H1 (cell line): ENCODE measurements at regions not wholly inside any gene's neighbourhood (a gene's known extent, or its start where the extent isn't known, plus 50 kb on each side); places are given as distances from the start of the nearest gene placed in this dataset.

Experiments used
- CHD7 ChIP-seq: fragments of 300-600 bp; sonication (generic); IDR thresholded peaks from 2 replicates; pipeline ENCODE4 v1.7.1; 2012; ENCODE audit warnings: low read length, moderate library complexity, mild to moderate bottlenecking, inconsistent platforms; ENCODE audit not compliant: insufficient replicate concordance
- CTCF ChIP-seq, 3 experiments: IDR thresholded peaks; 1 replicate in 2 of 3; 2 replicates in 1 of 3; pipeline versions ENCODE4 v1.5.1 to v1.6.1; 2011; ENCODE audit warnings: low read length in 3 of 3, mild to moderate bottlenecking in 3 of 3, inconsistent platforms in 2 of 3, low read depth in 1 of 3, moderate library complexity in 1 of 3; ENCODE audit not compliant: insufficient read depth in 1 of 3; ENCODE audit errors: control extremely low read depth in 1 of 3
- EGR1 ChIP-seq: IDR thresholded peaks from 2 replicates; pipeline ENCODE4 v1.6.1; 2011; ENCODE audit warnings: low read depth, low read length, borderline replicate concordance
- TAF7 ChIP-seq: optimal IDR thresholded peaks from 2 replicates; pipeline ENCODE3; 2011; ENCODE audit warnings: low read depth, mild to moderate bottlenecking, inconsistent platforms, low read length, moderate library complexity, borderline replicate concordance
- USF2 ChIP-seq: IDR thresholded peaks from 2 replicates; pipeline ENCODE4 v1.6.1; 2011; ENCODE audit warnings: low read length, improper control_type of control experiment

- TF ChIP-seq CTCF (IDR thresholded peaks at IDR 0.05; ENCODE audit: control extremely low read depth in 1 of 3, insufficient read depth in 1 of 3, low read depth in 1 of 3, low read length in 3 of 3) = no peak
- no peak for TF ChIP-seq CHD7
- TF ChIP-seq TAF7 = no peak
- no peak for TF ChIP-seq EGR1
- TF ChIP-seq USF2 = no peak
These were observed 234.4 kb upstream of the LRTM1 start (continued) for GRCh38 chr3:55162031-55162795.
